ENCODE measurements at regions not wholly inside any gene's neighbourhood (a gene's known extent, or its start where the extent isn't known, plus 50 kb on each side); places are given as distances from the start of the nearest gene placed in this dataset.

DNA sequence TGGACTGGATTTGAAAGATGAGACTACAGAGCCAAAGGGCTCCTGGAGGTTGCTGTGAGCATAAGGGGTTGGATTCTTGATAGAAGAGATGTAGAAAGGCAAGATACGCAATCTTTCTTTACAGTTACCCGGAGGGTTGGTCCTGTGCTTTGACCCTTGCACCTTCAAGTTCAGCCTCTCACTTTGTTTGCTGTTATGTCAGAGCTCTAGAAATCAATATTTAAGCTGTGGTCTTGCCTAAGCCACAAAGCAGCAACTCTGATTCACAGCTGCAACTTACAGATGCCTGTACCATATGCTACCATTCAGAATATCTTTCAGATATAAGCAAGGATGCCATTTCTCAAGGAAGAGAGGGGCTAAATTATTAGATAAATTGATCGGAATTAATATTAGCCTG lies 943.1 kb upstream of the LRRTM1 start:
- TF ChIP-seq CTCF (conservative IDR thresholded peaks at IDR 0.05 in 1 of 2, IDR thresholded peaks at IDR 0.05 in 1 of 2; ENCODE audit: low read depth in 1 of 2, low read length in 2 of 2) (no peak), EZH2 (IDR thresholded peaks at IDR 0.05; ENCODE audit: low read length, missing control alignments) (no peak)

Data from fibroblast of lung (primary cell).